Natural killer cell (primary cell): ENCODE measurements at regions not wholly inside any gene's neighbourhood (a gene's known extent, or its start where the extent isn't known, plus 50 kb on each side); places are given as distances from the start of the nearest gene placed in this dataset.

Experiments used
- ATAC-seq, 3 donors: fragments of 150-1000 bp in 2 of 3; fragments of 200-7000 bp in 1 of 3; cut with Tn5 transposase; 1 replicate in 1 of 3; 2 replicates in 2 of 3; pipeline ENCODE4 v1.10.0; 2021; ENCODE audit warnings: mild to moderate bottlenecking in 2 of 3, moderate library complexity in 2 of 3
- DNase-seq, 2 donors: peaks; one replicate each; pipeline versions ENCODE4 v3.0.0 to v3.0.0-alpha.2; 2013 to 2021; ENCODE audit warnings: mixed read lengths in 1 of 2
- H3K27ac ChIP-seq: one replicate; pipeline ENCODE4 v1.5.1; 2013; ENCODE audit warnings: mild to moderate bottlenecking, low read length
- H3K27me3 ChIP-seq: one replicate; pipeline ENCODE4 v1.6.1; 2013; ENCODE audit warnings: low read length; ENCODE audit not compliant: control insufficient read depth, insufficient read depth
- H3K36me3 ChIP-seq: one replicate; pipeline ENCODE4 v1.6.1; 2013; ENCODE audit warnings: low read length; ENCODE audit not compliant: control insufficient read depth, insufficient read depth
- H3K4me1 ChIP-seq: one replicate; pipeline ENCODE4 v1.6.1; 2013; ENCODE audit warnings: low read length; ENCODE audit not compliant: control insufficient read depth, insufficient read depth
- H3K4me3 ChIP-seq: one replicate; pipeline ENCODE4 v1.5.1; 2013; ENCODE audit warnings: low read length
- H3K9me3 ChIP-seq: one replicate; pipeline ENCODE4 v1.6.1; 2013; ENCODE audit warnings: low read length; ENCODE audit not compliant: control insufficient read depth, insufficient read depth
- H3K27ac Mint-ChIP-seq, 2 donors: one replicate each; pipeline ENCODE4 v1.8.0; 2022; ENCODE audit warnings: mild to moderate bottlenecking in 2 of 2, mixed read lengths in 2 of 2, moderate library complexity in 1 of 2
- H3K27me3 Mint-ChIP-seq, 2 donors: one replicate each; pipeline ENCODE4 v1.8.0; 2022; ENCODE audit warnings: low read depth in 2 of 2, mixed read lengths in 2 of 2
- H3K36me3 Mint-ChIP-seq: one replicate; pipeline ENCODE4 v1.8.0; 2022; ENCODE audit warnings: mixed read lengths
- H3K4me1 Mint-ChIP-seq, 2 donors: one replicate each; pipeline ENCODE4 v1.8.0; 2022; ENCODE audit warnings: mixed read lengths in 2 of 2
- H3K4me3 Mint-ChIP-seq: one replicate; pipeline ENCODE4 v1.8.0; 2022; ENCODE audit warnings: mild to moderate bottlenecking, moderate library complexity, mixed read lengths
- H3K9me3 Mint-ChIP-seq, 2 donors: one replicate each; pipeline ENCODE4 v1.8.0; 2022; ENCODE audit warnings: mixed read lengths in 2 of 2
- WGBS: methylation state at CpG from one replicate; pipeline ENCODE4 v1.1.7; 2013; ENCODE audit warnings: missing lambda C conversion rate; ENCODE audit not compliant: insufficient coverage; 5-methylcytosine and 5-hydroxymethylcytosine counted together
- intact Hi-C: fragments of 100-400 bp; cut with micrococcal nuclease; formaldehyde crosslinking; loops from one replicate; pipeline ENCODE4 v1.14.2; 2022
- TF ChIP-seq, protein P1 (sequence below): fragments of 200-600 bp; IDR thresholded peaks from one replicate; pipeline ENCODE4 v1.8.0; 2022; ENCODE audit warnings: antibody characterized with exemption

- Histone ChIP-seq H3K36me3 (no peaks in the 10 kb centered on the region), H3K4me1 (peaks cover 34% of the 10 kb centered on the region), H3K27ac (peak overlapping the region; percentile 28), H3K27me3 (no peaks in the 10 kb centered on the region), H3K9me3 (peaks cover 2% of the 10 kb centered on the region), H3K4me3 (no peak overlapping the region)
- 8% methylated on average over 3 of the region's 3 CpGs for WGBS
- H3K27me3 Mint-ChIP-seq = no peaks in the 10 kb centered on the region
- ATAC-seq (peak in 2 of 3 donors; percentile 16 to 36), DNase-seq (no peak)
- intact Hi-C loops = no loop called here
- H3K4me1 Mint-ChIP-seq = peaks cover 45 to 59% of the 10 kb centered on the region in 2 donors
- TF ChIP-seq, protein P1, sequence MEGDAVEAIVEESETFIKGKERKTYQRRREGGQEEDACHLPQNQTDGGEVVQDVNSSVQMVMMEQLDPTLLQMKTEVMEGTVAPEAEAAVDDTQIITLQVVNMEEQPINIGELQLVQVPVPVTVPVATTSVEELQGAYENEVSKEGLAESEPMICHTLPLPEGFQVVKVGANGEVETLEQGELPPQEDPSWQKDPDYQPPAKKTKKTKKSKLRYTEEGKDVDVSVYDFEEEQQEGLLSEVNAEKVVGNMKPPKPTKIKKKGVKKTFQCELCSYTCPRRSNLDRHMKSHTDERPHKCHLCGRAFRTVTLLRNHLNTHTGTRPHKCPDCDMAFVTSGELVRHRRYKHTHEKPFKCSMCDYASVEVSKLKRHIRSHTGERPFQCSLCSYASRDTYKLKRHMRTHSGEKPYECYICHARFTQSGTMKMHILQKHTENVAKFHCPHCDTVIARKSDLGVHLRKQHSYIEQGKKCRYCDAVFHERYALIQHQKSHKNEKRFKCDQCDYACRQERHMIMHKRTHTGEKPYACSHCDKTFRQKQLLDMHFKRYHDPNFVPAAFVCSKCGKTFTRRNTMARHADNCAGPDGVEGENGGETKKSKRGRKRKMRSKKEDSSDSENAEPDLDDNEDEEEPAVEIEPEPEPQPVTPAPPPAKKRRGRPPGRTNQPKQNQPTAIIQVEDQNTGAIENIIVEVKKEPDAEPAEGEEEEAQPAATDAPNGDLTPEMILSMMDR = no peak
- no peaks in the 10 kb centered on the region for H3K36me3 Mint-ChIP-seq
- peak overlapping the region; percentile 79 to 86 for H3K27ac Mint-ChIP-seq
- H3K9me3 Mint-ChIP-seq = no peaks in the 10 kb centered on the region
- peak overlapping the region; percentile 64 for H3K4me3 Mint-ChIP-seq
Observed at GRCh38 chr5:3891113-3891512, 295.5 kb downstream of the IRX1 start.

DNA sequence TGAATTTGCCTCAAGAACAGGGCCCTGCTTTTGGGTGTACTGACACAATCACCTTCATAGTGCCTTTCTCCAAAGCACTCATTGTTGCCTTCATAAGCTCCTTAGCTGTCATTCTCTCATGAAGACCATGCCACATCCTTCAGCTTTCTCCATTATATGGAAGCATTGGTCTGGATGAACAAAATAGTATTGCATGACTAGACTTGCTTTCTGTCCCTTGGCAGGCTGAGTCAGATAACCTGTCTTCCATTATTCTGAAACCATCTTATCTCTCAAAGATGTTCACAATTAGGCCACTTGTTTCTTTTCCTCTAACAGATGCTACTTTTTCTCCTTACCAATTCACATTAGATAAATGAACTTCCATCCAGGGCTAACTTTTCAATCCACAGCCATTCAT lies 297.9 kb downstream of the IRX1 start:
- intact Hi-C loops = no loop called here
- Histone ChIP-seq H3K36me3 (no peaks in the 10 kb centered on the region), H3K27me3 (no peaks in the 10 kb centered on the region), H3K9me3 (peaks cover 4% of the 10 kb centered on the region), H3K4me3 (no peak overlapping the region), H3K4me1 (peaks cover 26% of the 10 kb centered on the region), H3K27ac (no peak overlapping the region)
- no peak for DNase-seq
- Mint-ChIP-seq H3K27ac (no peak overlapping the region), H3K27me3 (no peaks in the 10 kb centered on the region), H3K36me3 (no peaks in the 10 kb centered on the region), H3K4me1 (peaks cover 32 to 46% of the 10 kb centered on the region in 2 donors), H3K4me3 (no peak overlapping the region), H3K9me3 (peaks cover 0 to 3% of the 10 kb centered on the region in 2 donors)
- TF ChIP-seq, protein P1 = no peak
- ATAC-seq = no peak

- no peak overlapping the region for H3K27ac ChIP-seq
- peaks cover 0 to 3% of the 10 kb centered on the region in 2 donors for H3K9me3 Mint-ChIP-seq
- DNase-seq (no peak), ATAC-seq (no peak)
- H3K36me3 ChIP-seq = no peaks in the 10 kb centered on the region
- peaks cover 21% of the 10 kb centered on the region for H3K4me1 ChIP-seq
- H3K4me1 Mint-ChIP-seq = peaks cover 32 to 42% of the 10 kb centered on the region in 2 donors
- H3K36me3 Mint-ChIP-seq = no peaks in the 10 kb centered on the region
- no peaks in the 10 kb centered on the region for H3K27me3 Mint-ChIP-seq
- H3K4me3 ChIP-seq = no peak overlapping the region
- peaks cover 4% of the 10 kb centered on the region for H3K9me3 ChIP-seq
- no peak overlapping the region for H3K4me3 Mint-ChIP-seq
- TF ChIP-seq, protein P1 = no peak
- 80% methylated on average over 1 of the region's 1 CpG for WGBS
- no peaks in the 10 kb centered on the region for H3K27me3 ChIP-seq
- intact Hi-C loops = no loop called here
- no peak overlapping the region for H3K27ac Mint-ChIP-seq
Observed at GRCh38 chr5:3893975-3894374, 298.3 kb downstream of the IRX1 start.

- intact Hi-C loops = no loop called here
- H3K36me3 ChIP-seq = no peaks in the 10 kb centered on the region
- Mint-ChIP-seq H3K36me3 (no peaks in the 10 kb centered on the region), H3K4me3 (no peak overlapping the region), H3K27ac (no peak overlapping the region), H3K4me1 (peaks cover 10 to 21% of the 10 kb centered on the region in 2 donors), H3K27me3 (no peaks in the 10 kb centered on the region), H3K9me3 (peaks cover 0 to 3% of the 10 kb centered on the region in 2 donors)
- peaks cover 2% of the 10 kb centered on the region for H3K4me1 ChIP-seq
- no peaks in the 10 kb centered on the region for H3K27me3 ChIP-seq
- ATAC-seq (no peak), DNase-seq (no peak)
- peaks cover 4% of the 10 kb centered on the region for H3K9me3 ChIP-seq
- TF ChIP-seq, protein P1 = no peak
- H3K4me3 ChIP-seq = no peak overlapping the region
- 91% methylated on average over 5 of the region's 5 CpGs for WGBS
- no peak overlapping the region for H3K27ac ChIP-seq
Observed at GRCh38 chr5:3896098-3896497, 300.5 kb downstream of the IRX1 start.
